B cell (primary cell): ENCODE measurements at regions not wholly inside any gene's neighbourhood (a gene's known extent, or its start where the extent isn't known, plus 50 kb on each side); places are given as distances from the start of the nearest gene placed in this dataset.

Experiments used
- ATAC-seq: fragments of 200-7000 bp; cut with Tn5 transposase; one replicate; pipeline ENCODE4 v1.10.0; 2021; ENCODE audit warnings: low read depth, mild to moderate bottlenecking, moderate number of reproducible peaks, moderate library complexity
- CTCF ChIA-PET: fragments of 350-600 bp; sonication (Branson Sonifier 250); formaldehyde crosslinking; loops from one replicate; lab custom pipeline; 2021; ENCODE audit warnings: antibody characterized with exemption, inconsistent platforms; lab: Charles Lee
- POLR2A ChIA-PET: fragments of 350-600 bp; sonication (Branson Sonifier 250); formaldehyde crosslinking; loops from one replicate; lab custom pipeline; 2021; ENCODE audit warnings: antibody characterized with exemption; lab: Charles Lee
- DNase-seq: peaks from one replicate; pipeline ENCODE4 v3.0.0; 2013
- H2AFZ ChIP-seq: 2 replicates; pipeline ENCODE4 v1.6.1; 2012; ENCODE audit warnings: mild to moderate bottlenecking, low read depth, low read length; ENCODE audit not compliant: insufficient read depth, poor library complexity, severe bottlenecking
- H3K27ac ChIP-seq, 2 donors: 1 replicate in 1 of 2; 2 replicates in 1 of 2; pipeline ENCODE4 v1.5.1; 2012 to 2013; ENCODE audit warnings: low read length in 2 of 2, mild to moderate bottlenecking in 2 of 2, moderate library complexity in 1 of 2
- H3K27me3 ChIP-seq, 4 experiments: fragments of 200-600 bp in 1 of 4; sonication (generic) in 1 of 4; replicated peaks in 1 of 4; 1 replicate in 2 of 4; 2 replicates in 2 of 4; pipeline versions ENCODE4 v1.6.1 to v1.7.0; 2013 to 2016; ENCODE audit warnings: low read length in 3 of 4, mild to moderate bottlenecking in 2 of 4, mixed read lengths in 1 of 4, moderate library complexity in 1 of 4; ENCODE audit not compliant: insufficient read depth in 4 of 4, control insufficient read depth in 3 of 4; ENCODE audit errors: control extremely low read depth in 1 of 4
- H3K36me3 ChIP-seq, 2 experiments: replicated peaks in 1 of 2; 1 replicate in 1 of 2; 2 replicates in 1 of 2; pipeline versions ENCODE4 v1.6.1 to v1.7.1; 2013; ENCODE audit warnings: low read length in 1 of 2; ENCODE audit not compliant: insufficient read depth in 2 of 2, control insufficient read depth in 1 of 2; ENCODE audit errors: control extremely low read depth in 1 of 2, extremely low read depth in 1 of 2
- H3K4me1 ChIP-seq, 2 donors: fragments of 200-600 bp in 1 of 2; sonication (generic) in 1 of 2; 1 replicate in 1 of 2; 2 replicates in 1 of 2; pipeline versions ENCODE4 v1.5.1 to v1.6.1; 2013 to 2017; ENCODE audit warnings: low read length in 2 of 2; ENCODE audit not compliant: control insufficient read depth in 2 of 2, insufficient read depth in 2 of 2
- H3K4me2 ChIP-seq: replicated peaks from 2 replicates; pipeline ENCODE3; 2012; ENCODE audit warnings: mild to moderate bottlenecking, low read depth, low read length; ENCODE audit not compliant: poor library complexity, severe bottlenecking
- H3K4me3 ChIP-seq, 5 experiments: fragments of 200-600 bp in 1 of 5; sonication (generic) in 1 of 5; 1 replicate in 3 of 5; 2 replicates in 2 of 5; pipeline versions ENCODE4 v1.5.1 to v1.7.0; 2011 to 2016; ENCODE audit warnings: low read length in 4 of 5, mild to moderate bottlenecking in 4 of 5, low read depth in 2 of 5, control low read depth in 1 of 5, moderate library complexity in 1 of 5; ENCODE audit not compliant: insufficient read depth in 1 of 5; ENCODE audit errors: control extremely low read depth in 1 of 5, extremely low read depth in 1 of 5
- H3K79me2 ChIP-seq: fragments of 200-600 bp; sonication (generic); one replicate; pipeline ENCODE4 v1.6.0; 2016; ENCODE audit warnings: low read length; ENCODE audit not compliant: control insufficient read depth, insufficient read depth
- H3K9ac ChIP-seq: fragments of 200-600 bp; sonication (generic); 2 replicates; pipeline ENCODE4 v1.6.1; 2017; ENCODE audit warnings: mild to moderate bottlenecking, low read length, moderate library complexity
- H3K9me3 ChIP-seq, 3 donors: one replicate each; pipeline versions ENCODE4 v1.6.1 to v1.7.1; 2013; ENCODE audit warnings: low read length in 2 of 3; ENCODE audit not compliant: control insufficient read depth in 2 of 3, insufficient read depth in 1 of 3; ENCODE audit errors: control extremely low read depth in 1 of 3
- H4K20me1 ChIP-seq: 2 replicates; pipeline ENCODE4 v1.6.0; 2012; ENCODE audit warnings: mild to moderate bottlenecking, low read length; ENCODE audit not compliant: insufficient read depth, control insufficient read depth, poor library complexity, severe bottlenecking
- H3K27ac Mint-ChIP-seq: one replicate; pipeline ENCODE4 v1.8.0; 2021; ENCODE audit warnings: mixed read lengths
- H3K27me3 Mint-ChIP-seq: one replicate; pipeline ENCODE4 v1.8.0; 2021; ENCODE audit warnings: mixed read lengths
- H3K4me1 Mint-ChIP-seq: one replicate; pipeline ENCODE4 v1.8.0; 2021; ENCODE audit warnings: mixed read lengths
- H3K4me3 Mint-ChIP-seq: one replicate; pipeline ENCODE4 v1.8.0; 2021; ENCODE audit warnings: mixed read lengths
- H3K9me3 Mint-ChIP-seq: one replicate; pipeline ENCODE4 v1.8.0; 2022; ENCODE audit warnings: mixed read lengths; ENCODE audit not compliant: insufficient read depth
- EZH2 ChIP-seq: IDR thresholded peaks from 2 replicates; pipeline ENCODE4 v1.6.1; 2012; ENCODE audit warnings: borderline replicate concordance, low read depth, mild to moderate bottlenecking, moderate library complexity, low read length; ENCODE audit not compliant: insufficient read depth, poor library complexity, severe bottlenecking
- WGBS: methylation state at CpG from one replicate; pipeline ENCODE4 v1.1.5; 2013; ENCODE audit warnings: missing lambda C conversion rate; ENCODE audit not compliant: insufficient coverage; 5-methylcytosine and 5-hydroxymethylcytosine counted together
- intact Hi-C: fragments of 100-400 bp; cut with micrococcal nuclease; formaldehyde crosslinking; loops from one replicate; pipeline ENCODE4 v1.10.0; 2022
- TF ChIP-seq, protein P1 (sequence below): fragments of 200-600 bp; IDR thresholded peaks from one replicate; pipeline ENCODE4 v1.8.0; 2022; ENCODE audit warnings: antibody characterized with exemption, mild to moderate bottlenecking

DNA sequence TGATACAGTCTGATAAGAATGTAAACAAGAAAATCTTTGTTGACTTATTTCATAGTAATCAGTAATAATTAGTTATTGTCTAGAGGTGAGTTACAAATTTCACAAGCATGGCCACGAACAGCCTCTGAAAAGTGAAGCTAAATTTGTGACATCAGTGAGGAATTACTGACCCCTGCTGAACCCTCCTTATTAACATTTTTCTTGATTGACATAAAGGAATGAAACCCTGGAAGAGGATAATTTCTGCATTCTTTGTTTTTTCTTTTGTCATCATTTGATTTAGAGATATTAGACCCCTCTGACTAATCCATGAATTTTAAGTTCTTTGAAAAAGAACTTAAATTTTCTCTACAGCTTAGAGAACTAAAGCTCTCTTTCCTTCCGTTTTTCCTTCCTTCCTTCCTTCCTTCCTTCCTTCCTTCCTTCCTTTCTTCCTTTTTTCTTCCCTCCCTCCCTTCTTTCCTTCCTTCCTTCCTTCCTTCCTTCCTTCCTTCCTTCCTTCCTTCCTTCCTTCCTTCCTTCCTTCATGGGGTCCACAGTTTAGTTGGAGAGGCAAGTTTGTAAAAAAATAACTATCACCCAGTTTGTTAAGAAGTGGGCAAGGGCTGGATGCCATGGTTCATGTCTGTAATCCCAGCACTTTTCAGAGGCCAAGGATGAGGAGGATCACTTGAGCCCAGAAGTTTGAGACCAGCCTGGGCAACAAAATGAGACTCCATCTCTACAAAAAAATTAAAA is 387.0 kb downstream of the MTX2 start:
- H3K27me3 Mint-ChIP-seq, result peaks cover 34% of the 10 kb centered on the region
- POLR2A ChIA-PET, result no interaction called here
- intact Hi-C loops, result no loop called here

DNA sequence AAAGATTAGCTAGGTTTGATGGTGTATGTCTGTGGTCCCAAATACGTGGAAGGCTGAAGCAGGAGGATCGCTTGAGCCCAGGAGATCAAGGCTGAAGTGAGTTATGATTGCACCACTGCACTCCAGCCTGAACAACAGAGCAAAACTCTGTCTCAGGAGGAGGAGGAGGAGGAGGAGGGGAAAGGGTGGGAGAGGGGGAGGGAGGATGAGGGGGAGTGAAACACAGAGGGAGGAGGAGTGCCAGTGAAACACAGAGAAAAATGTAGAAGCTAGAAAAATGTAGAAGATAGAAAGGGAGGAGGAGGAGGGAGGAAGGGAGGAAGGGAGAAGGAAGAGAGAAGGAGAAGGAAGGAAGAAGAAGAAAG is 387.5 kb downstream of the MTX2 start:
- ATAC-seq (no peak), DNase-seq (no peak)
- H3K9me3 ChIP-seq, result no peaks in the 10 kb centered on the region
- no peak overlapping the region for H3K27ac ChIP-seq
- H3K27me3 ChIP-seq, result peaks cover 0 to 14% (median 8%) of the 10 kb centered on the region in 4 experiments
- no peak overlapping the region for H2AFZ ChIP-seq
- H3K9me3 Mint-ChIP-seq, result no peaks in the 10 kb centered on the region
- no peak for TF ChIP-seq EZH2
- TF ChIP-seq, protein P1, sequence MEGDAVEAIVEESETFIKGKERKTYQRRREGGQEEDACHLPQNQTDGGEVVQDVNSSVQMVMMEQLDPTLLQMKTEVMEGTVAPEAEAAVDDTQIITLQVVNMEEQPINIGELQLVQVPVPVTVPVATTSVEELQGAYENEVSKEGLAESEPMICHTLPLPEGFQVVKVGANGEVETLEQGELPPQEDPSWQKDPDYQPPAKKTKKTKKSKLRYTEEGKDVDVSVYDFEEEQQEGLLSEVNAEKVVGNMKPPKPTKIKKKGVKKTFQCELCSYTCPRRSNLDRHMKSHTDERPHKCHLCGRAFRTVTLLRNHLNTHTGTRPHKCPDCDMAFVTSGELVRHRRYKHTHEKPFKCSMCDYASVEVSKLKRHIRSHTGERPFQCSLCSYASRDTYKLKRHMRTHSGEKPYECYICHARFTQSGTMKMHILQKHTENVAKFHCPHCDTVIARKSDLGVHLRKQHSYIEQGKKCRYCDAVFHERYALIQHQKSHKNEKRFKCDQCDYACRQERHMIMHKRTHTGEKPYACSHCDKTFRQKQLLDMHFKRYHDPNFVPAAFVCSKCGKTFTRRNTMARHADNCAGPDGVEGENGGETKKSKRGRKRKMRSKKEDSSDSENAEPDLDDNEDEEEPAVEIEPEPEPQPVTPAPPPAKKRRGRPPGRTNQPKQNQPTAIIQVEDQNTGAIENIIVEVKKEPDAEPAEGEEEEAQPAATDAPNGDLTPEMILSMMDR, result no peak
- H3K79me2 ChIP-seq, result no peaks in the 10 kb centered on the region
- H3K36me3 ChIP-seq, result no peaks in the 10 kb centered on the region
- H3K4me1 ChIP-seq, result peaks cover 0 to 3% of the 10 kb centered on the region in 2 donors
- H3K4me2 ChIP-seq, result no peak overlapping the region
- WGBS, result 100% methylated on average over 2 of the region's 2 CpGs
- H3K9ac ChIP-seq, result no peak overlapping the region
- H3K4me3 ChIP-seq, result no peak overlapping the region
- H3K4me3 Mint-ChIP-seq, result no peak overlapping the region
- H3K4me1 Mint-ChIP-seq, result peaks cover 3% of the 10 kb centered on the region
- ChIA-PET POLR2A (no interaction called here), CTCF (interaction anchor here (3.5 kb wide), 1 partner anchor 529 kb away, joined by 21 read pairs; no protein-coding TSS in a partner anchor)
- intact Hi-C loops, result no loop called here
- H3K27me3 Mint-ChIP-seq, result peaks cover 37% of the 10 kb centered on the region
- H3K27ac Mint-ChIP-seq, result no peak overlapping the region
- H4K20me1 ChIP-seq, result no peaks in the 10 kb centered on the region

More for the DNA sequence above, 387.0 kb downstream of the MTX2 start:
- CTCF ChIA-PET, result interaction anchor here (0.7 to 3.5 kb wide), 2 partner anchors 529 to 1455 kb away, joined by 3 to 21 read pairs; no protein-coding TSS in a partner anchor
- Histone ChIP-seq H4K20me1 (no peaks in the 10 kb centered on the region), H3K4me1 (peaks cover 0 to 3% of the 10 kb centered on the region in 2 donors), H3K27me3 (peaks cover 0 to 14% (median 6%) of the 10 kb centered on the region in 4 experiments), H3K27ac (no peak overlapping the region), H3K79me2 (no peaks in the 10 kb centered on the region), H3K9ac (no peak overlapping the region), H3K4me2 (no peak overlapping the region), H3K36me3 (no peaks in the 10 kb centered on the region), H3K4me3 (no peak overlapping the region), H2AFZ (no peak overlapping the region), H3K9me3 (no peaks in the 10 kb centered on the region)
- Mint-ChIP-seq H3K9me3 (no peaks in the 10 kb centered on the region), H3K4me1 (peaks cover 3% of the 10 kb centered on the region), H3K4me3 (no peak overlapping the region), H3K27ac (no peak overlapping the region)
- DNase-seq (no peak), ATAC-seq (no peak)
- no peak for TF ChIP-seq EZH2
- TF ChIP-seq, protein P1, result no peak
- 57% methylated on average over 1 of the region's 2 CpGs for WGBS
